ENCODE measurements at regions not wholly inside any gene's neighbourhood (a gene's known extent, or its start where the extent isn't known, plus 50 kb on each side); places are given as distances from the start of the nearest gene placed in this dataset.

GRCh38 chr2:53252115-53252514 is 515.5 kb upstream of the CHAC2 start:
- H3K36me3 Mint-ChIP-seq (ENCODE audit: low read depth) = no peaks in the 10 kb centered on the region
- no peaks in the 10 kb centered on the region for H3K4me1 Mint-ChIP-seq (ENCODE audit: low read depth)
- no peak overlapping the region for H3K4me3 Mint-ChIP-seq
- no peak overlapping the region for H3K27ac Mint-ChIP-seq
- H3K9me3 Mint-ChIP-seq = no peaks in the 10 kb centered on the region
- intact Hi-C loops (cut with micrococcal nuclease) = no loop called here
- no peaks in the 10 kb centered on the region for H3K27me3 Mint-ChIP-seq

- Mint-ChIP-seq H3K9me3 (no peaks in the 10 kb centered on the region), H3K4me1 (ENCODE audit: low read depth) (no peaks in the 10 kb centered on the region), H3K27me3 (no peaks in the 10 kb centered on the region), H3K27ac (no peak overlapping the region), H3K4me3 (no peak overlapping the region), H3K36me3 (ENCODE audit: low read depth) (no peaks in the 10 kb centered on the region)
- intact Hi-C loops (cut with micrococcal nuclease) = no loop called here
These were observed 519.5 kb upstream of the CHAC2 start for GRCh38 chr2:53247956-53248735.

GRCh38 chr2:53243430-53243829 is 524.2 kb upstream of the CHAC2 start:
- intact Hi-C loops (cut with micrococcal nuclease) = no loop called here
- H3K9me3 Mint-ChIP-seq = no peaks in the 10 kb centered on the region

GRCh38 chr2:53242090-53242489 is 525.5 kb upstream of the CHAC2 start:
- H3K36me3 Mint-ChIP-seq (ENCODE audit: low read depth) = no peaks in the 10 kb centered on the region
- no peaks in the 10 kb centered on the region for H3K9me3 Mint-ChIP-seq
- intact Hi-C loops (cut with micrococcal nuclease) = no loop called here
- H3K27ac Mint-ChIP-seq = no peak overlapping the region
- H3K4me1 Mint-ChIP-seq (ENCODE audit: low read depth) = no peaks in the 10 kb centered on the region
- no peaks in the 10 kb centered on the region for H3K27me3 Mint-ChIP-seq
- H3K4me3 Mint-ChIP-seq = no peak overlapping the region

More at GRCh38 chr2:53243430-53243829, 524.2 kb upstream of the CHAC2 start:
- no peaks in the 10 kb centered on the region for H3K4me1 Mint-ChIP-seq (ENCODE audit: low read depth)
- H3K27me3 Mint-ChIP-seq = no peaks in the 10 kb centered on the region
- no peak overlapping the region for H3K27ac Mint-ChIP-seq
- H3K4me3 Mint-ChIP-seq = no peak overlapping the region
- H3K36me3 Mint-ChIP-seq (ENCODE audit: low read depth) = no peaks in the 10 kb centered on the region

- Mint-ChIP-seq H3K36me3 (ENCODE audit: low read depth) (no peaks in the 10 kb centered on the region), H3K27ac (no peak overlapping the region), H3K27me3 (no peaks in the 10 kb centered on the region), H3K4me3 (no peak overlapping the region), H3K9me3 (no peaks in the 10 kb centered on the region), H3K4me1 (ENCODE audit: low read depth) (no peaks in the 10 kb centered on the region)
- intact Hi-C loops (cut with micrococcal nuclease) = no loop called here
These were observed 531.6 kb upstream of the CHAC2 start for GRCh38 chr2:53235836-53236582.

GRCh38 chr2:53234548-53234903 is 533.1 kb upstream of the CHAC2 start:
- H3K27ac Mint-ChIP-seq = no peak overlapping the region

GRCh38 chr2:53233759-53234547 is 533.7 kb upstream of the CHAC2 start:
- H3K36me3 Mint-ChIP-seq (ENCODE audit: low read depth) = no peaks in the 10 kb centered on the region
- H3K27me3 Mint-ChIP-seq = no peaks in the 10 kb centered on the region
- H3K27ac Mint-ChIP-seq = no peak overlapping the region
- intact Hi-C loops (cut with micrococcal nuclease) = no loop called here
- no peaks in the 10 kb centered on the region for H3K4me1 Mint-ChIP-seq (ENCODE audit: low read depth)
- no peaks in the 10 kb centered on the region for H3K9me3 Mint-ChIP-seq
- H3K4me3 Mint-ChIP-seq = no peak overlapping the region

More at GRCh38 chr2:53234548-53234903, 533.1 kb upstream of the CHAC2 start:
- Mint-ChIP-seq H3K27me3 (no peaks in the 10 kb centered on the region), H3K4me3 (no peak overlapping the region), H3K9me3 (no peaks in the 10 kb centered on the region), H3K4me1 (ENCODE audit: low read depth) (no peaks in the 10 kb centered on the region), H3K36me3 (ENCODE audit: low read depth) (no peaks in the 10 kb centered on the region)
- intact Hi-C loops (cut with micrococcal nuclease) = no loop called here

- intact Hi-C loops (cut with micrococcal nuclease) = no loop called here
- Mint-ChIP-seq H3K27me3 (no peaks in the 10 kb centered on the region), H3K27ac (no peak overlapping the region), H3K4me1 (ENCODE audit: low read depth) (no peaks in the 10 kb centered on the region), H3K9me3 (no peaks in the 10 kb centered on the region), H3K36me3 (ENCODE audit: low read depth) (no peaks in the 10 kb centered on the region), H3K4me3 (no peak overlapping the region)
These were observed 535.7 kb upstream of the CHAC2 start for GRCh38 chr2:53231908-53232307.

- intact Hi-C loops (cut with micrococcal nuclease) = no loop called here
- no peaks in the 10 kb centered on the region for H3K36me3 Mint-ChIP-seq (ENCODE audit: low read depth)
- H3K9me3 Mint-ChIP-seq = no peaks in the 10 kb centered on the region
- no peaks in the 10 kb centered on the region for H3K27me3 Mint-ChIP-seq
- H3K4me1 Mint-ChIP-seq (ENCODE audit: low read depth) = no peaks in the 10 kb centered on the region
- no peak overlapping the region for H3K27ac Mint-ChIP-seq
- H3K4me3 Mint-ChIP-seq = no peak overlapping the region
These were observed 536.9 kb upstream of the CHAC2 start for GRCh38 chr2:53230691-53231090.

GRCh38 chr2:53227535-53227934 is 540.1 kb upstream of the CHAC2 start:
- no peak overlapping the region for H3K27ac Mint-ChIP-seq
- H3K4me1 Mint-ChIP-seq (ENCODE audit: low read depth) = no peaks in the 10 kb centered on the region
- H3K36me3 Mint-ChIP-seq (ENCODE audit: low read depth) = no peaks in the 10 kb centered on the region
- no peak overlapping the region for H3K4me3 Mint-ChIP-seq
- H3K27me3 Mint-ChIP-seq = no peaks in the 10 kb centered on the region
- intact Hi-C loops (cut with micrococcal nuclease) = no loop called here
- no peaks in the 10 kb centered on the region for H3K9me3 Mint-ChIP-seq

- Mint-ChIP-seq H3K36me3 (ENCODE audit: low read depth) (no peaks in the 10 kb centered on the region), H3K4me1 (ENCODE audit: low read depth) (peaks cover 6% of the 10 kb centered on the region), H3K4me3 (no peak overlapping the region), H3K27ac (no peak overlapping the region), H3K27me3 (no peaks in the 10 kb centered on the region), H3K9me3 (peaks cover 10% of the 10 kb centered on the region)
- intact Hi-C loops (cut with micrococcal nuclease) = no loop called here
These were observed 546.6 kb upstream of the CHAC2 start for GRCh38 chr2:53220969-53221368.

- no peak overlapping the region for H3K4me3 Mint-ChIP-seq
- H3K9me3 Mint-ChIP-seq = peaks cover 32% of the 10 kb centered on the region
- no peaks in the 10 kb centered on the region for H3K36me3 Mint-ChIP-seq (ENCODE audit: low read depth)
- no peaks in the 10 kb centered on the region for H3K27me3 Mint-ChIP-seq
- peaks cover 6% of the 10 kb centered on the region for H3K4me1 Mint-ChIP-seq (ENCODE audit: low read depth)
- intact Hi-C loops (cut with micrococcal nuclease) = no loop called here
- no peak overlapping the region for H3K27ac Mint-ChIP-seq
These were observed 550.4 kb upstream of the CHAC2 start for GRCh38 chr2:53217250-53217649.

- Mint-ChIP-seq H3K4me1 (ENCODE audit: low read depth) (peaks cover 6% of the 10 kb centered on the region), H3K9me3 (peaks cover 32% of the 10 kb centered on the region), H3K27me3 (no peaks in the 10 kb centered on the region), H3K36me3 (ENCODE audit: low read depth) (no peaks in the 10 kb centered on the region), H3K27ac (no peak overlapping the region), H3K4me3 (no peak overlapping the region)
- intact Hi-C loops (cut with micrococcal nuclease) = no loop called here
These were observed 550.8 kb upstream of the CHAC2 start for GRCh38 chr2:53216805-53217204.

- Mint-ChIP-seq H3K27me3 (no peaks in the 10 kb centered on the region), H3K9me3 (peaks cover 32% of the 10 kb centered on the region), H3K36me3 (ENCODE audit: low read depth) (no peaks in the 10 kb centered on the region)
These were observed 555.0 kb upstream of the CHAC2 start for GRCh38 chr2:53212576-53212975.

More at GRCh38 chr2:53212576-53212975, 555.0 kb upstream of the CHAC2 start:
- H3K4me3 Mint-ChIP-seq = no peak overlapping the region
- no peaks in the 10 kb centered on the region for H3K4me1 Mint-ChIP-seq (ENCODE audit: low read depth)
- intact Hi-C loops (cut with micrococcal nuclease) = no loop called here
- H3K27ac Mint-ChIP-seq = no peak overlapping the region
